HG03196 (cell line): ENCODE measurements at regions not wholly inside any gene's neighbourhood (a gene's known extent, or its start where the extent isn't known, plus 50 kb on each side); places are given as distances from the start of the nearest gene placed in this dataset.
"Not testable (repeated sequence)": the region's sequence is repeated elsewhere in the genome, so short reads cannot be mapped to it uniquely, and the experiment has no call there.

ENCODE experiments used
- ATAC-seq: cut with Tn5 transposase; IDR thresholded peaks from one replicate; pipeline ENCODE4 v1.9.1; 2021; ENCODE audit not compliant: unreplicated experiment

DNA sequence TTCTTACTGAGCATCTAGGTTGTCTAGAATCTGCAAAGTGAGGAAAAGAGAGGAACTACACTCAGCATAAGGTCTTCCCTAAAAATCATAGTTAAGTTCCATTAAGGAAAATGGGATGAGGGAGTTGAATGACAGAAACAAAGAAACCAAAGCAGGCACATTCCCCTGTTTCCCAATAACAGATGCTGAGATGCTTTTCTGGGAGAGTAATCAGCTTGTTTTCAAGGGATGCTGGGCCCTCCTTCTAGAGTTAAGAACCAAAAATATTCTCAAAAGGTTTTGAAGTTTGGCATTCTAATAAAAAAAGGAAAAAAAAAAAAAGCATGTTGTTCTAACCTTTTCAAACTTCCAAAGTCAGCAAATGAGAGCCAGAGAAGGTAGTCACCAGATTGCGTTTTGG lies 105.2 kb upstream of the ZNF648 start:
- ATAC-seq = no peak

DNA sequence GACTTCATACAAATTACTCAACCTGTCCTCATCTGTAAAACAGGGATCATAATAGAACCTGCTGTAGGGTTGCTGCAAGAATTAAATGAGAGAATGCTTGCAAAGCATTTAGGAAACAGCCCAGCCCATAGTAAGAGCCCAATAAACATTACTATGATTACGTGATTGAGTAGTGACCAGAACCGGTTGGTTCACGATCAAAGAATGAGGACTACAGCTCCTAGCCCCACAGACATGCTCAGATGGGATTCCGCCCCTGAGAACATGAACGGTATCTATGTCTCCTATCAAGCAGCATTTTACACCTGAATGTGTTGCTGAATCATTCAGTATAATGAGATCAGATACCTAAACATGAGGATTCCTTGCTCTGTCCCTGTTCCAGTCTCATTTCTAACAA lies 104.8 kb upstream of the ZNF648 start:
- ATAC-seq = no peak

DNA sequence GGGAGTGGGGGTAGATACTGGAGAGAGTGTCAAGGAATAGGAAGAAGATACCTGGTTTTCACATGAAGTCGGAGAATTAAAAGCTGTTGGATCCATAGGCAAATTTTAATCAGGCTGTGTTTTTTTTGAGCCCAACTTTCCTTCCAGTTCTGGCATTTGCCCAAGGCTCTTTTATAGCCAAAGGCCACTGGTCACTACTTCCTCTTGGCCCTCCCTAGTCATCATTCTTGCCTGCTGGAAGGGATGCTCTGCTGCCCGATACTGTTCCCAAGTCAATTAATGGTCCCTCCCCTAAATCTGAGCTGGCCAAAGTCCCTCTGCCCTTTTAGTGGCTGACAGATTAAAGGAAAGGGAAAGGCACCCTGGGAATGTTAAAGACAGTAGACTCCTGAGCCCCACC lies 102.8 kb upstream of the ZNF648 start:
- no peak for ATAC-seq

DNA sequence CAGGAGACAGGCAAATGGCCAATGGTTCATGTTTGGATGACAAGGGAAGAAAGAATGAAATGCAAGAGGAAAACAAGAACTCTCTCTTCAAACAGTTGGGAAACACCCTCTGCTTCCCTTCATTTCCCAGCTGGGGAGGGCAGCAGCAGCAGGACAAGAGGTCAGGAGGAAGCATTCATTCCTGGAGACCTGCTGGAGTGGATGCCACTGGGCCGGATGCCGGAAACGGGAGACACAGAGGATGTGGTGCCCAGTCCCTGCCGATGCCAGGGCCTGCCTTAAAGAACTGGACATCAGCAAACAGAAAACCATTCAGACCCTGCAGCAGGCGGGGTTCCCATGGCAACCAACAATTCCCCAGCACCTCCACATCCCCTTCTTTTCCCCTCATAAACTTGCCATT lies 102.3 kb upstream of the ZNF648 start:
- no peak for ATAC-seq

GRCh38 chr1:182159443-182159842 lies 97.9 kb upstream of the ZNF648 start:
- ATAC-seq = no peak

GRCh38 chr1:182157187-182157586 lies 95.7 kb upstream of the ZNF648 start:
- ATAC-seq = no peak

DNA sequence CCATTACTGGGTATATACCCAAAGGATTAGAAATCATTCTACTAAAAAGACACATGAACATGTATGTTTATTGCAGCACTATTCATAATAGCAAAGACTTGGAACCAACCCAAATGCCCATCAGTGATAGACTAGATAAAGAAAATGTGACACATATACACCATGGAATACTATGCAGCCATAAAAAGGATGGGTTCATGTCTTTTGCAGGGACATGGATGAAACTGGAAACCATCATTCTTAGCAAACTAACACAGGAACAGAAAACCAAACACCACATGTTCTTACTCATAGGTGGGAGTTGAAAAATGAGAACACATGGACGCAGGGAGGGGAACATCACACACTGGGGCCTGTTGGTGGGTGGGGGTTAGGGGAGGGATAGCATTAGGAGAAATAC lies 92.9 kb upstream of the ZNF648 start:
- not testable (repeated sequence) for ATAC-seq

DNA sequence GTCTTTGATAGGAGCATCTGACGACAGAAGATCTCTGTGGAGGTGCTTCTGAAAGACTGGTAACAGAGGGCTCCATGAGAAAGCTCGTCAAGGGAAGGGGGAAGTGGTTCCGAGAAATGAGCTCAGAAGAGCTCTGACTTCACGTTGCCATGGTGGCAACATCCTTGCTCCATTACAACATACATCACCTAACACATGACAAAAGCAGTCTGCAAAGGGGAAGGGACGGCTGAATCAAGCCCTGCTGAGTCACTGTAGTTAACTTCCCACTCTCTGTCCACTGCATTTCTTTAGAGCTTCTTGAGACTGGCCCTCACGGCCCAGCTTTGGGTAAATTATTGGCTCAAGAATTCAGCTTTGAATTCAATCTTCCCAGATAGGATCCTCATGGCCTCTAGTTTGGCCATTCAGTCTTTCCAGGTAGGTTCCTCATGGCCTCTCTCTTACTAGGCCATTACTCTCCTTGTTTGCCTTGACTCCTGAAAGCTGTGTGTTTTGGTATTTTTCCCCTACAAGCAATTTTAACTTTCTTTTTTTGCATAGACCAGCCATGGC lies 88.0 kb upstream of the ZNF648 start:
- no peak for ATAC-seq

GRCh38 chr1:182147951-182148350 lies 86.4 kb upstream of the ZNF648 start:
- no peak for ATAC-seq

DNA sequence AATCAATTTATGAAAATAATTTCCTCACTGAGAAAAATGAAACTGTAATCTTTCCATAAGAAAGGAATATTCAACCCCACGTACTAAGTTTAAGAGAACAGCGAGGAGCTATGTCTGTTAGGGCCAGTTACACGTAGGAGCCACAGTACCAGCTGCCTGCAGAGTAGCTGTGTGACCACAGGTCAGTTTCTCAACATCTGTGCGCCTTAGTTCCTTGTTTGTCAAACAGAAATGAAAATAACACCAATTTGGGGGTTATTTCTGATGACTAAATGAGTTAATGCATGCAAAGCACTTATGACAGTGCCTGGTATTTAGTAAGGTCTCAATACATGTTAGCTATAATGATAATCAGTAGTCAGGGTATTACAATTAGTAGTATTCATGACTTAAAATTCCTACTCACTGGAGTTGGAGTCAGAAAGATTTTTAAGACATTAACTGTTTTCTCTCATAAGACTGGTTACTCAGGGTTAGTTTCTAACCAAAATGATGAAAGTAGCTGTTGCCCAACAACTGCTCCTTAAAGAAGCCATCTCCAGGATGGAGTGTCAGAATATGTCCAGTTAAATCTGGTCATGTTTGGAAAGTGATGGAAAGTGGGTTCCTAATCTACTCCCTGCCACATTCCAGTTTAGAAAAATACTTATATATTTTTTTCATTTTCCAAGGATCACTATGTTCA lies 85.8 kb upstream of the ZNF648 start:
- peak; percentile 67 for ATAC-seq

- no peak for ATAC-seq
Observed at GRCh38 chr1:182146286-182146685, 84.8 kb upstream of the ZNF648 start.

DNA sequence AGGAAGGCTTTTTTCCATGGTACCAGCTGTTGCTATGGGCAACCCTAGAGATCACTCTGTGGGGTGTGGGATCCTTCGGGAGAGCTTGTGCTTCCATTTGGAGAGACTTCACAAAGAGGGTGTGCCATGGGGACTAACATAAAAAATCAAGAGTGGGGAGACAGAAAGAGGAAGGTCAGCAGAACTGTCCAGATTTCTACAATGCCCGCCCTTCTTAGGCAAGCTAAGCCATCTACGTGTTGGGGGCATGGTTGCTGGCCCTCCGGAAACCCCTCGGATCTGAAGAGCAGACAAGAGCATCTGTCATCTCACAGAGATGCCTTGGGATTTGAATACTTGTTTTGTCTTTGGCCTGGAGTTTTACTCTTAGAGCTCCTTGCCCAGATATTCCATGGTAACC lies 83.9 kb upstream of the ZNF648 start:
- no peak for ATAC-seq

- no peak for ATAC-seq
Observed at GRCh38 chr1:182144646-182145030, 83.1 kb upstream of the ZNF648 start.

- ATAC-seq = no peak
Observed at GRCh38 chr1:182143825-182144645, 82.5 kb upstream of the ZNF648 start.

DNA sequence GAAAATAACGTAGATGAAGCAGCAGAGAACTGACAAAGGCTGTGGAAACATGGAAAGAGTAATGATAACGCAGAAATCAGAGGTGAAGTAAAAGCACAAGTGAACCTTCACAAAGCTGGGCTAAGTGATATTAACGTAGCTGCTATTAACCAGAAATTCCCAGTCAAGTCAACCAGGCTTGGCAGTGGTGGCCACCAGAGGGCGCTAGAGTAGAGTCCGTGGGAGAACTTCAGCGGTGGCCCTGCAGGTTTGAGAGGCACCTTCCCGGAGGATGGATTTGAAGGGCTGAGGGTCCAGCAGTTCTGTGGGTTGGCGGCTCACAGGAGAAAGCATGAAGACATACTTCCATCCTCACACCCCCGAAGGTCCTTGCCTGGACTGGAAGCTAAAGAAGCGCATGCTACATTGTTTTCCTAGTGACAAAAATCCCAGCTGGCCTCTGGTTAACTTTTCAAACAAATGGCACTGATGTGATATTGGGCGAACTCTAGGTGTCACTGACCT lies 81.7 kb upstream of the ZNF648 start:
- ATAC-seq = no peak

DNA sequence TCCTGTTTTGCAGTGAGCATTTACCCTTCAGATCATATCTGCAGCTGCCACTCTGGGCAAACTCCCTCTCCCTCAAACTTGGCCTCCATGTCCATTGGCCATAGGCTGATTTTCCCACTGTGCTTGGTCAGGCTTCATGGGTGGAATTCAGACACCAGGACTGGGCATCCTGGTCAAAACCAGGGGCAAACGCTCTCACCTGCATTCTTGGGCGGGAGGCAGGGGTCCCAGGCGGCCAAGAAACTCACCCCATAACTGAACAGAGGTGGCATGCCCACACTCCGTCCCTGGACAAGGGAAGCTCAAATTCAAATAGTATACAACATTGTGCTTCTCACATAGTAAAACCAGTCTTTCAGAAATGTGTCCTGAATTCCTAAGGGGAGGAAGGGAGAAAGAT lies 81.1 kb upstream of the ZNF648 start:
- no peak for ATAC-seq

- ATAC-seq = no peak
Observed at GRCh38 chr1:182141040-182141439, 79.5 kb upstream of the ZNF648 start.

- ATAC-seq = no peak
Observed at GRCh38 chr1:182139496-182139895, 78.0 kb upstream of the ZNF648 start.

DNA sequence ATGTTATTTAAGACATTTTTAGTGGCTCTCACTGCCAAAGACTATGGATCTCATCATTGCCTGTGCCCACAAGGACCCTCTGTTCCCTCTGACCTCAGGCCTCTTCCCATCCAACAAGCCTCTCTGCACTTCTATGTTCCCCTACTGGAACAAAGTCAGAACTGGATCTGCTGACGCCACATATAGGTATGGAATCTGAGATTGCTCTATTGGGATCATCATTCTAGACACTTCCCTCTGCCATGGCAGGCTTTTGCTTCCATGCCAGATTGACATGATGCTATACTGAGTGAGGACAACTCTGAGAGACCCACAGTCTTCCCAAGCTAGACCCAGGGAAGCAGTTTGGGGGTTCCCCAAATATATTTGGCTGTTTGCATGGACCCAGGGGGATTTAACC lies 76.0 kb upstream of the ZNF648 start:
- no peak for ATAC-seq

- ATAC-seq = no peak
Observed at GRCh38 chr1:182135946-182136345, 74.4 kb upstream of the ZNF648 start.

DNA sequence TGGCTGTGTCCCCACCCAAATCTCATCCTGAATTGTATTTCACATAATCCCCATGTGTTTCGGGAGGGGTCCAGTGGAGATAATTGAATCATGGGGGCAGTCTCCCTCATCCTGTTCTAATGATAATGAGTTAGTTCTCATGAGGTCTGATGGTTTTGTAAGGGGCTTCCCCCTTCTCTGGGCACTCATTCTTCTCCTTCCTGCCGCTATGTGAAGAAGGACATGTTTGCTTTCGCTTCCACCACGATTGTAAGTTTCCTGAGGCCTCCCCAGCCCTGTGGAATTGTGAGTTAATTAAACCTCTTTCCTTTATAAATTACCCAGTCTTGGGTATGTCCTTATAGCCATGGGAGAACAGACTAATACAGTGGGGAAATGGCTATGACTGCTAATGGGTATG lies 72.7 kb upstream of the ZNF648 start:
- ATAC-seq = no peak

GRCh38 chr1:182133181-182133580 lies 71.7 kb upstream of the ZNF648 start:
- ATAC-seq = no peak
